H1 (cell line): ENCODE measurements at regions not wholly inside any gene's neighbourhood (a gene's known extent, or its start where the extent isn't known, plus 50 kb on each side); places are given as distances from the start of the nearest gene placed in this dataset.

Experiments used
- CHD1 ChIP-seq: IDR thresholded peaks from 2 replicates; pipeline ENCODE4 v1.6.1; 2012; ENCODE audit warnings: low read depth, low read length, improper control_type of control experiment
- EZH2 ChIP-seq: fragments of 200-600 bp; sonication (generic); IDR thresholded peaks from 2 replicates; pipeline ENCODE4 v1.7.1; 2012; ENCODE audit warnings: low read depth, mild to moderate bottlenecking, moderate library complexity, low read length, inconsistent platforms; ENCODE audit not compliant: severe bottlenecking
- JUND ChIP-seq: IDR thresholded peaks from 2 replicates; pipeline ENCODE4 v1.6.1; 2011; ENCODE audit warnings: mild to moderate bottlenecking, improper control_type of control experiment, low read length
- RAD21 ChIP-seq, 2 experiments: IDR thresholded peaks in 1 of 2; conservative IDR thresholded peaks in 1 of 2; 2 replicates each; pipeline ENCODE4 v1.6.1; 2011; ENCODE audit warnings: low read depth in 2 of 2, low read length in 2 of 2, improper control_type of control experiment in 1 of 2, inconsistent platforms in 1 of 2, mild to moderate bottlenecking in 1 of 2, moderate library complexity in 1 of 2
- RNF2 ChIP-seq: fragments of 200-900, 300-1000 bp; sonication (generic); IDR thresholded peaks from 2 replicates; pipeline ENCODE4 v1.7.1; 2016; ENCODE audit warnings: borderline replicate concordance, low read depth, mild to moderate bottlenecking, antibody characterized with exemption, low read length; ENCODE audit not compliant: poor library complexity, severe bottlenecking; ENCODE audit errors: missing control alignments
- SAP30 ChIP-seq: fragments of 300-600 bp; sonication (generic); IDR thresholded peaks from 2 replicates; pipeline ENCODE4 v1.7.1; 2012; ENCODE audit warnings: low read length, moderate library complexity, mild to moderate bottlenecking, inconsistent platforms; ENCODE audit not compliant: insufficient read depth, insufficient replicate concordance
- SP1 ChIP-seq: IDR thresholded peaks from 2 replicates; pipeline ENCODE4 v1.6.1; 2011; ENCODE audit warnings: low read depth, low read length
- TAF7 ChIP-seq: optimal IDR thresholded peaks from 2 replicates; pipeline ENCODE3; 2011; ENCODE audit warnings: low read depth, mild to moderate bottlenecking, inconsistent platforms, low read length, moderate library complexity, borderline replicate concordance
- TCF12 ChIP-seq: IDR thresholded peaks from 2 replicates; pipeline ENCODE4 v1.6.1; 2011; ENCODE audit warnings: low read depth, mild to moderate bottlenecking, low read length
- TEAD4 ChIP-seq: IDR thresholded peaks from 2 replicates; pipeline ENCODE4 v1.6.1; 2012; ENCODE audit warnings: low read depth, low read length, inconsistent platforms, mixed read lengths
- TF ChIP-seq, protein P1 (sequence below): fragments of 300-600 bp; sonication (generic); IDR thresholded peaks from 2 replicates; pipeline ENCODE4 v1.7.1; 2012; ENCODE audit warnings: low read length, moderate library complexity, mild to moderate bottlenecking, inconsistent platforms; ENCODE audit not compliant: insufficient replicate concordance

- TF ChIP-seq, protein P1, sequence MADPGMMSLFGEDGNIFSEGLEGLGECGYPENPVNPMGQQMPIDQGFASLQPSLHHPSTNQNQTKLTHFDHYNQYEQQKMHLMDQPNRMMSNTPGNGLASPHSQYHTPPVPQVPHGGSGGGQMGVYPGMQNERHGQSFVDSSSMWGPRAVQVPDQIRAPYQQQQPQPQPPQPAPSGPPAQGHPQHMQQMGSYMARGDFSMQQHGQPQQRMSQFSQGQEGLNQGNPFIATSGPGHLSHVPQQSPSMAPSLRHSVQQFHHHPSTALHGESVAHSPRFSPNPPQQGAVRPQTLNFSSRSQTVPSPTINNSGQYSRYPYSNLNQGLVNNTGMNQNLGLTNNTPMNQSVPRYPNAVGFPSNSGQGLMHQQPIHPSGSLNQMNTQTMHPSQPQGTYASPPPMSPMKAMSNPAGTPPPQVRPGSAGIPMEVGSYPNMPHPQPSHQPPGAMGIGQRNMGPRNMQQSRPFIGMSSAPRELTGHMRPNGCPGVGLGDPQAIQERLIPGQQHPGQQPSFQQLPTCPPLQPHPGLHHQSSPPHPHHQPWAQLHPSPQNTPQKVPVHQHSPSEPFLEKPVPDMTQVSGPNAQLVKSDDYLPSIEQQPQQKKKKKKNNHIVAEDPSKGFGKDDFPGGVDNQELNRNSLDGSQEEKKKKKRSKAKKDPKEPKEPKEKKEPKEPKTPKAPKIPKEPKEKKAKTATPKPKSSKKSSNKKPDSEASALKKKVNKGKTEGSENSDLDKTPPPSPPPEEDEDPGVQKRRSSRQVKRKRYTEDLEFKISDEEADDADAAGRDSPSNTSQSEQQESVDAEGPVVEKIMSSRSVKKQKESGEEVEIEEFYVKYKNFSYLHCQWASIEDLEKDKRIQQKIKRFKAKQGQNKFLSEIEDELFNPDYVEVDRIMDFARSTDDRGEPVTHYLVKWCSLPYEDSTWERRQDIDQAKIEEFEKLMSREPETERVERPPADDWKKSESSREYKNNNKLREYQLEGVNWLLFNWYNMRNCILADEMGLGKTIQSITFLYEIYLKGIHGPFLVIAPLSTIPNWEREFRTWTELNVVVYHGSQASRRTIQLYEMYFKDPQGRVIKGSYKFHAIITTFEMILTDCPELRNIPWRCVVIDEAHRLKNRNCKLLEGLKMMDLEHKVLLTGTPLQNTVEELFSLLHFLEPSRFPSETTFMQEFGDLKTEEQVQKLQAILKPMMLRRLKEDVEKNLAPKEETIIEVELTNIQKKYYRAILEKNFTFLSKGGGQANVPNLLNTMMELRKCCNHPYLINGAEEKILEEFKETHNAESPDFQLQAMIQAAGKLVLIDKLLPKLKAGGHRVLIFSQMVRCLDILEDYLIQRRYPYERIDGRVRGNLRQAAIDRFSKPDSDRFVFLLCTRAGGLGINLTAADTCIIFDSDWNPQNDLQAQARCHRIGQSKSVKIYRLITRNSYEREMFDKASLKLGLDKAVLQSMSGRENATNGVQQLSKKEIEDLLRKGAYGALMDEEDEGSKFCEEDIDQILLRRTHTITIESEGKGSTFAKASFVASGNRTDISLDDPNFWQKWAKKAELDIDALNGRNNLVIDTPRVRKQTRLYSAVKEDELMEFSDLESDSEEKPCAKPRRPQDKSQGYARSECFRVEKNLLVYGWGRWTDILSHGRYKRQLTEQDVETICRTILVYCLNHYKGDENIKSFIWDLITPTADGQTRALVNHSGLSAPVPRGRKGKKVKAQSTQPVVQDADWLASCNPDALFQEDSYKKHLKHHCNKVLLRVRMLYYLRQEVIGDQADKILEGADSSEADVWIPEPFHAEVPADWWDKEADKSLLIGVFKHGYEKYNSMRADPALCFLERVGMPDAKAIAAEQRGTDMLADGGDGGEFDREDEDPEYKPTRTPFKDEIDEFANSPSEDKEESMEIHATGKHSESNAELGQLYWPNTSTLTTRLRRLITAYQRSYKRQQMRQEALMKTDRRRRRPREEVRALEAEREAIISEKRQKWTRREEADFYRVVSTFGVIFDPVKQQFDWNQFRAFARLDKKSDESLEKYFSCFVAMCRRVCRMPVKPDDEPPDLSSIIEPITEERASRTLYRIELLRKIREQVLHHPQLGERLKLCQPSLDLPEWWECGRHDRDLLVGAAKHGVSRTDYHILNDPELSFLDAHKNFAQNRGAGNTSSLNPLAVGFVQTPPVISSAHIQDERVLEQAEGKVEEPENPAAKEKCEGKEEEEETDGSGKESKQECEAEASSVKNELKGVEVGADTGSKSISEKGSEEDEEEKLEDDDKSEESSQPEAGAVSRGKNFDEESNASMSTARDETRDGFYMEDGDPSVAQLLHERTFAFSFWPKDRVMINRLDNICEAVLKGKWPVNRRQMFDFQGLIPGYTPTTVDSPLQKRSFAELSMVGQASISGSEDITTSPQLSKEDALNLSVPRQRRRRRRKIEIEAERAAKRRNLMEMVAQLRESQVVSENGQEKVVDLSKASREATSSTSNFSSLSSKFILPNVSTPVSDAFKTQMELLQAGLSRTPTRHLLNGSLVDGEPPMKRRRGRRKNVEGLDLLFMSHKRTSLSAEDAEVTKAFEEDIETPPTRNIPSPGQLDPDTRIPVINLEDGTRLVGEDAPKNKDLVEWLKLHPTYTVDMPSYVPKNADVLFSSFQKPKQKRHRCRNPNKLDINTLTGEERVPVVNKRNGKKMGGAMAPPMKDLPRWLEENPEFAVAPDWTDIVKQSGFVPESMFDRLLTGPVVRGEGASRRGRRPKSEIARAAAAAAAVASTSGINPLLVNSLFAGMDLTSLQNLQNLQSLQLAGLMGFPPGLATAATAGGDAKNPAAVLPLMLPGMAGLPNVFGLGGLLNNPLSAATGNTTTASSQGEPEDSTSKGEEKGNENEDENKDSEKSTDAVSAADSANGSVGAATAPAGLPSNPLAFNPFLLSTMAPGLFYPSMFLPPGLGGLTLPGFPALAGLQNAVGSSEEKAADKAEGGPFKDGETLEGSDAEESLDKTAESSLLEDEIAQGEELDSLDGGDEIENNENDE, result no peak
- no peak for TF ChIP-seq TEAD4
- TF ChIP-seq SP1, result no peak
- no peak for TF ChIP-seq TAF7
- no peak for TF ChIP-seq EZH2
- TF ChIP-seq TCF12, result no peak
- TF ChIP-seq RNF2, result no peak
- TF ChIP-seq SAP30, result no peak
- no peak for TF ChIP-seq RAD21 (IDR thresholded peaks at IDR 0.05 in 1 of 2, conservative IDR thresholded peaks at IDR 0.05 in 1 of 2; ENCODE audit: low read depth in 2 of 2, low read length in 2 of 2)
- no peak for TF ChIP-seq JUND
- TF ChIP-seq CHD1, result no peak
These were observed 143.9 kb upstream of the RALGAPA2 start (continued) for GRCh38 chr20:20856306-20856705.
